MG63 (cell line): ENCODE measurements at regions not wholly inside any gene's neighbourhood (a gene's known extent, or its start where the extent isn't known, plus 50 kb on each side); places are given as distances from the start of the nearest gene placed in this dataset.
A peak's percentile ranks its signal among the peaks of the same experiment; 100 is the strongest.

ENCODE experiments used
- DNase-seq: peaks from one replicate; pipeline ENCODE4 v3.0.0-alpha.2; 2020
- H3K27me3 ChIP-seq: fragments of 250-450 bp; sonication (Bioruptor Pico); 2 replicates; pipeline ENCODE4 v1.5.1; 2020; ENCODE audit warnings: mild to moderate bottlenecking, moderate library complexity
- H3K36me3 ChIP-seq: fragments of 250-450 bp; sonication (Bioruptor Pico); 2 replicates; pipeline ENCODE4 v1.5.1; 2020; ENCODE audit warnings: mild to moderate bottlenecking, moderate library complexity
- H3K4me3 ChIP-seq: fragments of 250-450 bp; sonication (Bioruptor Pico); 2 replicates; pipeline ENCODE4 v1.5.1; 2020; ENCODE audit warnings: mild to moderate bottlenecking, moderate library complexity
- H3K9me3 ChIP-seq: fragments of 250-450 bp; sonication (Bioruptor Pico); 2 replicates; pipeline ENCODE4 v1.5.1; 2020; ENCODE audit warnings: mild to moderate bottlenecking, moderate library complexity

DNA sequence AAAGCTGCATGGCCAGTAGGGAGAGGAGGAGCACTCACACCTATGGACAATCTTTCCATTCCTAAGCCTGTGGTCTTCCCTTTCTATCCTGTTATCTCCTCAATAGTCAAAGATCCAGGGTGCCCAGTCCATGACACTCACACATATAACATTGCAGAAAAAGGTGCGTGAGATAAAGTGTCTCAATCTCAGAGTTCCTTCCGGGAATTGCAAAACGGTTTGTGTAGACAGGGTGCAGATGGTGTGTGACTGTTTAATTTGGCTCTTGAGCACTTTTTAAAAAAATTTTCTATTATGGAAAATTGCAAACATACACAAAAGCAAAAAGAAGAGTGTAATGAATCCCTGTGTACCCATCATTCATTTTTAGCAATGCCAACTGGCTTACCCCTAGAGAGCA, 1493.6 kb downstream of the AACS start:
- no peaks in the 10 kb centered on the region for H3K36me3 ChIP-seq
- DNase-seq, result no peak
- no peak overlapping the region for H3K4me3 ChIP-seq
- no peaks in the 10 kb centered on the region for H3K9me3 ChIP-seq
- no peaks in the 10 kb centered on the region for H3K27me3 ChIP-seq

DNA sequence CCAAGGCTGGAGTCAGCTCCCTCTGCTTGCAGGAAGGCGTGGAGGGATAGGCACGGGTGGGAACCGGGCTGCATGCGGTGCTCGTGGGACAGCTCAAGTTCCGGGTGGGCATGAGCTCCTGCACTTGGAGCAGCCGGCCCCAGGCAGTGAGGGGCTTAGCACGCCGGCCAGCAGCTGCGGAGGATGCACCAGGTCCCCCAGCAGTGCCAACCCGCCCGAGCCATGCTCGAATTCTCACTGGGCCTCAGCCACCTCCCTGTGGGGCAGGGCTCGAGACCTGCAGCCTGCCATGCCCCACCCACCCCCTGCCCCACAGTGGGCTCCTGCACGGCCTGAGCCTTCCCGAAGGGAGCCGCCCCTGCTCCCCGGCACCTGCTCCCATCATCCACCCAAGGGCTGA, 1501.8 kb downstream of the AACS start:
- no peak for DNase-seq
- Histone ChIP-seq H3K4me3 (no peak overlapping the region), H3K27me3 (no peaks in the 10 kb centered on the region), H3K36me3 (no peaks in the 10 kb centered on the region), H3K9me3 (no peaks in the 10 kb centered on the region)

DNA sequence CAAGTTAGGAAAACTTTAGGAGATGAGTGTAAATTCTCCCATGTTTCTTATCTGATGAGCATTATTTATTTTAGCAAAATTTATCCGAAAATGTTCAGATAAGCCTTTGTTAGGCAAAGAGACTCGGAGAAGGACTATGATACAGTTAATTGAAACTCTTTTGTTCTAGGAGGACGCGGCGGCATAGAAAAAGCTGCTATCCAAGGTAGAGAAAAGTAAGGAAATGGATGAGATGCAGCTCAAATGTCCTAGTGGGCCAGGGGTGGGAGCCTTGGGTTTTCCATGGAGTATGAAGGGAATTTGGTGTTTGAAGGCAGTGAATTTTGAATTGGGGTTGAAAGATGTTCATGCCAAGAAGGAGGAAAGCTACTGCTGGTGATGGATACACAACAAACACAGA, 1504.5 kb downstream of the AACS start:
- no peak for DNase-seq
- Histone ChIP-seq H3K4me3 (no peak overlapping the region), H3K9me3 (no peaks in the 10 kb centered on the region), H3K36me3 (no peaks in the 10 kb centered on the region), H3K27me3 (no peaks in the 10 kb centered on the region)

GRCh38 chr12:126570566-126570965, 1505.3 kb downstream of the AACS start:
- Histone ChIP-seq H3K9me3 (no peaks in the 10 kb centered on the region), H3K4me3 (no peak overlapping the region), H3K36me3 (no peaks in the 10 kb centered on the region), H3K27me3 (no peaks in the 10 kb centered on the region)
- no peak for DNase-seq

DNA sequence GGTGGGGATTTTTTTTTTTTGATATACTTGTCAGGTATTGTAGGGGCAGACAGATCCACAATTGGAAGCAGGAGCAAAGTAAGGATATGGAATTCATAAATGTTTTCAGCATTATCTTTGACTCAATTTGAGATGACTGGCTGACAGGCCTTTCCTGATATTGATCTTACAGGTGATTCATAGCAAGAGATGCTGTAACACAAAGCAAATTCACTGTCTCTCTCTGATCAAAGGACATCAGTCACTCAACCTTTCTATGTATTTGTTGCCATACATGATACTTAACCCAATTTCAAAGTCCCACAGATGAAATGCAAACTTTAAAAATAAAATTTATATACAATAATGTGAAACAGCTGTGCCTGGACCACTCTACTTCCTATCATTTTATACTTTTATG, 1506.9 kb downstream of the AACS start:
- Histone ChIP-seq H3K36me3 (no peaks in the 10 kb centered on the region), H3K4me3 (no peak overlapping the region), H3K9me3 (no peaks in the 10 kb centered on the region), H3K27me3 (no peaks in the 10 kb centered on the region)
- DNase-seq, result no peak

DNA sequence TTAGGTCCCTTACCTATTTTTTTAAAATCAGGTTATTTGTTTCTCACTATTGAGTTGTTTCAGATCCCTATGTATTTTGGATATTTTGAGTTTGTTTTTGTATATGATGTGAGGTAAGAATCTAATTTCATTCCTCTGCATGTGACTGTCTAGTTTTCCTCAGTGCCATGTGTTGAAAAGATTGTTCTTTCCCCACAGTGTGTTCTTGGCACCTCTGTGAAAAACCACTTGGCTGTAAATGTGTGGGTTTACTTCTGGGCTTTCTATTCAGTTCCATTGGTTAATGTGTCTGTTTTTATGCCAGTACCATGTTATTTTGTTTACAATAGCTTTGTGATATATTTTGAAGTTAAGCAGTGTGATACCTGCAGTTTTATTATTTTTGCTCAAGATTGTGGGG, 1516.4 kb downstream of the AACS start:
- Histone ChIP-seq H3K4me3 (no peak overlapping the region), H3K27me3 (no peaks in the 10 kb centered on the region), H3K9me3 (no peaks in the 10 kb centered on the region), H3K36me3 (no peaks in the 10 kb centered on the region)
- no peak for DNase-seq

- H3K4me3 ChIP-seq, result no peak overlapping the region
- H3K9me3 ChIP-seq, result no peaks in the 10 kb centered on the region
- H3K27me3 ChIP-seq, result no peaks in the 10 kb centered on the region
- H3K36me3 ChIP-seq, result no peaks in the 10 kb centered on the region
- peak; percentile 22 for DNase-seq
Observed at GRCh38 chr12:126582231-126582630, 1517.0 kb downstream of the AACS start.

DNA sequence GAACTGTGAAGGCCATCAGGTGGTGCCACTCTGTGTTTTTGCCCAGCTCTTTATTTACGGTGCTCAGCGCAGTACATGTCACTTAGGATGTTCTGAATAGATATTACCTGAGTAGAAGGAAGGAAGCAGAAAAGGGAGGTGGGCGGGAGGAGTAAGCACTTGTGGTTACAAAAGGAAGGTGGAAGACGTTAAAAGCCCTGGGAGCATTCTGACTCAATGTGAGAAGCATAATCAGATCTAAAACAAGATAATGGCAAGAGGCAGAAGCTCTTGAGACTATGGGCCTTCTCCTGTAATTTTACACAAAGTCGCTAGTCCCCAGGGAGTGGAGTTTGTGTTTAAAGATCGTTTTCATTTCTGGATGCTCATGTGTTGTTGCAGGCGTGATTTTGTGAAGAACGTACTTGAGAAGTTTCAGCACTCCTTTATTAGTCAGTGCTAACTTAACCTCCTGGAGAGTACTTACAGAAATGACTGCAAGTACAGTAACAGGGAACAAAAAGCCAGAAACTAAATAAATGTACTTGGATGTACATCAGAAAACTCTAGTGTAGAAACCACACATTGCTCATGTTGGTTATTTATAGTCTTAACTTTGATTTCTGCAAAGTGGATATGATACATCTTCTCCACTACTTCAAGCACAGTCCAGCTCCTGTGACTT, 1523.5 kb downstream of the AACS start:
- no peaks in the 10 kb centered on the region for H3K9me3 ChIP-seq
- no peak for DNase-seq
- no peak overlapping the region for H3K4me3 ChIP-seq
- H3K27me3 ChIP-seq, result no peaks in the 10 kb centered on the region
- no peaks in the 10 kb centered on the region for H3K36me3 ChIP-seq

- no peaks in the 10 kb centered on the region for H3K36me3 ChIP-seq
- no peaks in the 10 kb centered on the region for H3K9me3 ChIP-seq
- H3K4me3 ChIP-seq, result no peak overlapping the region
- no peak for DNase-seq
- H3K27me3 ChIP-seq, result no peaks in the 10 kb centered on the region
Observed at GRCh38 chr12:126591533-126591932, 1526.3 kb downstream of the AACS start.

- Histone ChIP-seq H3K4me3 (no peak overlapping the region), H3K36me3 (no peaks in the 10 kb centered on the region), H3K27me3 (no peaks in the 10 kb centered on the region), H3K9me3 (no peaks in the 10 kb centered on the region)
- DNase-seq, result no peak
Observed at GRCh38 chr12:126601184-126602170, 1536.2 kb downstream of the AACS start.

DNA sequence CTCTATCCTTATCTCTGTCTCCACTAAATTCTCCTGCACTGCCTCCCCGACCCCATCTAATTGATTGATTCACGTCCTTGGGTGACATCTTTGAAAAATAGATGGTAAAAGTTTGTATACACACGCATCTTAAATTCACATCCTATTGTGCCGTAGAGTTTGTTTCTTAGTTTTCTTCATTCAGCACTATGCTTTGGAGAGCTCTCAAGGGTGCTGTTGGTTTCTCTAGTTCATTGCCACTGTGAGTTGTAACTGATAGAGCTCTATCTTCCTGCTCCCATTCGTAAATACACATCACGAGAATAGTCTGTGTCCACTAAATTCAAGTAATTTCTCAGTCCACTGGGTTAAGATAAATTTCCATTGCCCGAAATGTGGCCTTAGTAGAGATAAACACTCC, 1537.4 kb downstream of the AACS start:
- H3K9me3 ChIP-seq, result no peaks in the 10 kb centered on the region
- H3K36me3 ChIP-seq, result no peaks in the 10 kb centered on the region
- H3K4me3 ChIP-seq, result no peak overlapping the region
- no peak for DNase-seq
- no peaks in the 10 kb centered on the region for H3K27me3 ChIP-seq

DNA sequence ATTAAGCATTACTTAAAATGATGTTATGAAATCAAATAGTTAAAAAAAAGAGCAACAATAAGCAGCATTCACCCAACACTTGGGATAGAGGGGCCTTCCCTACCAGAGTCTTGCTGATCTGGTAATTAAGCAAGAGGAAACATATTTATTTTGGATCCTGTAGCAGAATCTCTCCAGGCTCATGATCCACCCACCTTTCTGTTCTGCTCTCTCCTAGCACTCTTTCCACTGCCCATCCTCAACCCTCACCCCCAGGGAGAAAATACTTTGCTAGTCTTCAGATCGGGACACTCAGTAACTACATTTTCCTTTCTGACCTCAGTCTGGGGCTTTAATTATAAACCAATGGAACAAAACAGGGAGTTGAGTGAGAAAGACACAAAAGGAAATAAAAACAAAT, 1541.9 kb downstream of the AACS start:
- H3K4me3 ChIP-seq, result no peak overlapping the region
- no peak for DNase-seq
- no peaks in the 10 kb centered on the region for H3K27me3 ChIP-seq
- H3K9me3 ChIP-seq, result 0 out of 2 replicates have a peak, but pooled peaks cover under 1% of the 10 kb centered on the region
- H3K36me3 ChIP-seq, result no peaks in the 10 kb centered on the region

DNA sequence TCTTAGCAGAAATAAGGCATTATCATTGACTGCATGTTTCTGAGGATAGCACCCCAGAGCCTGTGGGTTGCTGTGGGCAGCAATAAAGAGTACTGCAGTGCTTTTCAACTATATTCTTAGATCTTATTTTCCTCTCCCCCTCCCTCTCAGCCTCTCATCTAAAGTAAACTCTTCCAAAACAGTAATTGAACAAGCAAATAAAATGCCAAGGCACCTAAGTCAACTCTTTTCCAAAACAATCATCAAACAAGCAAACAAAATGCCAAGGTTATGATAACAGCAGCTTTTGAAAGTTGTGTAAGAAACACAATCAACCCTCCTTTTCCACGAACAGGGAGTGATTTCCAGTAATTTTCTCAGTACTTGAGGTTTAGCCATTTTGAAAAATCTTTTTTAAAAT, 1542.6 kb downstream of the AACS start:
- Histone ChIP-seq H3K9me3 (0 out of 2 replicates have a peak, but pooled peaks cover 2% of the 10 kb centered on the region), H3K27me3 (no peaks in the 10 kb centered on the region), H3K36me3 (no peaks in the 10 kb centered on the region), H3K4me3 (no peak overlapping the region)
- DNase-seq, result no peak

DNA sequence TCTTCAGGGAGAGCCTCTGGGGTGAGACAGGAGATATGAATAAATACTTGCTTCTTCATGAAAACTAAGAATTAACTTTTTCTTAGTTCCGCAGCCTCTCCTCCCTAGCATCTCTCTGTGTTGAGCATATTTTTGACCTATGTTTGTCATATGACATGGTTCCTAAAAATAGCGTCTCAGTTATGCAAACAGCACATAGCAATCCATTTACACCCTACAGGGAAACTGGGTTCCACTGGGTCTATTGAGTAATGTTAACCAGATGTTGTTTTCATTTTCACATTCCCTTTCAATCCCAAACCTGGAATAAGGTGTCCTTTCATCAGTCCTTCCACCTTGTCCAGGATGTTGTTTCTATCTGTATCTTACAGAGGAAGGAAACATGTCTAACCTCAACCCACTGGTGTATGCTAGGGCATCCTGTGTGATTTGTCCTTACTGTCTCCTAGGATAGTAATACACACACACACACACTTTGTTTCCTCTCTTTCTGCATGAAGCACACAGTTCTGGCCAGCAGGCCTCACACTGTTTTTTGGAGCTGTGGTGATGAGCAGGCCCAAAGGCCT, 1543.5 kb downstream of the AACS start:
- Histone ChIP-seq H3K36me3 (no peaks in the 10 kb centered on the region), H3K4me3 (no peak overlapping the region), H3K27me3 (no peaks in the 10 kb centered on the region), H3K9me3 (peaks cover 8% of the 10 kb centered on the region; the same call in 1 of the 2 replicates)
- no peak for DNase-seq

DNA sequence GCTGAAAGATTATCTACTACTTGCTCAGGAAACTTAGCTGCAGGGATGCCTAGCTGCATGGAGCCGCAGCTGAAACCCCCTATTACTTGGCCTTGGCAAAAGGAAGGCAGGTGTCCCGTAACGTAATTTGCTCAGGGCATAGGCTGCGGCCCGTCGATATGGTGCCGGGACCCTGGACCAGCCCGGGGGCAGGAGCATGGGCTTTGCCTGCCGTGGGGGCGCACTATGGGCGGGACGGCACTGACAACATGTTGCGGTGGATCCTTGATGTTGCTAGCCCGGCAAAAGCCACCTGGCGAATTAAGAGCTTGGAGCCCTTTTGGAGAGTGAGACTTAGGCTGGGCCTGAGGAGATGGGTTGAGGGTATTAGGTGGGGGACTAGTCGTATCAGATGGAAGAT, 1551.2 kb downstream of the AACS start:
- peaks cover 10% of the 10 kb centered on the region; the same call in 1 of the 2 replicates for H3K9me3 ChIP-seq

GRCh38 chr12:126617312-126617711, 1552.1 kb downstream of the AACS start:
- peak; percentile 13 for DNase-seq
- H3K27me3 ChIP-seq, result no peaks in the 10 kb centered on the region
- peaks cover 8% of the 10 kb centered on the region; the same call in 1 of the 2 replicates for H3K9me3 ChIP-seq
- H3K36me3 ChIP-seq, result no peaks in the 10 kb centered on the region
- H3K4me3 ChIP-seq, result no peak overlapping the region

More for the DNA sequence above, 1551.2 kb downstream of the AACS start:
- no peak for DNase-seq
- Histone ChIP-seq H3K27me3 (no peaks in the 10 kb centered on the region), H3K36me3 (no peaks in the 10 kb centered on the region), H3K4me3 (no peak overlapping the region)

DNA sequence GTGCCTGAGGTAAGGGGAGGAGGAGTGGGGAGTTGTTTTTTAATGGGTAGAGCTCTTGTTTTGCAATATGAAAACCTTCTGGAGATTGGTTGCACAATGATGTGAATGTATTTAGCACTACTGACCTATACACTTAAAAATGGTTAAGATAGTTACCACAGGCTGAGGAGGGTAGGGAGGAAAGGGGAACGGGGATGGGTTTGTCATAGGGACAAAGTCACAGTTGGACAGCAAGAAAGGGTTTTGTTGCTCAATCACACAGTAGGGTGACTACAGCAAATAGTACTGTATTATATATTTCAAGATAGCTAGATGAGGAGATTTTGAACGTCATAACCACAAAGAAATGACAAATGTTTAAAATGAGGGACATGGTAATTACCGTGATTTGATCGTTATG, 1562.4 kb downstream of the AACS start:
- DNase-seq, result no peak
- Histone ChIP-seq H3K27me3 (no peaks in the 10 kb centered on the region), H3K36me3 (no peaks in the 10 kb centered on the region), H3K9me3 (no peaks in the 10 kb centered on the region), H3K4me3 (no peak overlapping the region)
